Activated naive CD8-positive, alpha-beta T cell treated with anti-CD3 and anti-CD28 coated beads, Interleukin-2, amount 50 U/mL, for 24 hours (primary cell): ENCODE measurements at regions not wholly inside any gene's neighbourhood (a gene's known extent, or its start where the extent isn't known, plus 50 kb on each side); places are given as distances from the start of the nearest gene placed in this dataset.

Experiments used
- ATAC-seq: fragments of 150-1000 bp; cut with Tn5 transposase; one replicate; pipeline ENCODE4 v1.10.0; 2021
- DNase-seq: peaks from one replicate; pipeline ENCODE4 v3.0.0; 2021
- H3K27ac Mint-ChIP-seq: one replicate; pipeline ENCODE4 v1.8.0; 2021; ENCODE audit warnings: mild to moderate bottlenecking, mixed read lengths
- H3K27me3 Mint-ChIP-seq: one replicate; pipeline ENCODE4 v1.8.0; 2021; ENCODE audit warnings: mixed read lengths
- H3K36me3 Mint-ChIP-seq: one replicate; pipeline ENCODE4 v1.8.0; 2021; ENCODE audit warnings: low read depth, mixed read lengths
- H3K4me1 Mint-ChIP-seq: one replicate; pipeline ENCODE4 v1.8.0; 2021; ENCODE audit warnings: mixed read lengths
- H3K4me3 Mint-ChIP-seq: one replicate; pipeline ENCODE4 v1.8.0; 2021; ENCODE audit warnings: mild to moderate bottlenecking, moderate library complexity, mixed read lengths
- H3K9me3 Mint-ChIP-seq: one replicate; pipeline ENCODE4 v1.8.0; 2021; ENCODE audit warnings: mixed read lengths

GRCh38 chr2:7333960-7334493, 416.8 kb downstream of the RNF144A start:
- Mint-ChIP-seq H3K36me3 (no peaks in the 10 kb centered on the region), H3K4me3 (no peak overlapping the region), H3K27me3 (peaks cover 8% of the 10 kb centered on the region)

GRCh38 chr2:7338961-7339360, 421.7 kb downstream of the RNF144A start:
- Mint-ChIP-seq H3K36me3 (no peaks in the 10 kb centered on the region), H3K4me1 (no peaks in the 10 kb centered on the region), H3K27me3 (peaks cover 8% of the 10 kb centered on the region), H3K27ac (no peak overlapping the region), H3K9me3 (peaks cover 4% of the 10 kb centered on the region), H3K4me3 (no peak overlapping the region)
- no peak for DNase-seq
- no peak for ATAC-seq

More at GRCh38 chr2:7333960-7334493, 416.8 kb downstream of the RNF144A start:
- Mint-ChIP-seq H3K4me1 (no peaks in the 10 kb centered on the region), H3K27ac (no peak overlapping the region), H3K9me3 (no peaks in the 10 kb centered on the region)
- DNase-seq (no peak), ATAC-seq (no peak)

GRCh38 chr2:7346336-7346735, 429.1 kb downstream of the RNF144A start:
- H3K4me3 Mint-ChIP-seq = no peak overlapping the region
- H3K9me3 Mint-ChIP-seq = no peaks in the 10 kb centered on the region
- H3K27me3 Mint-ChIP-seq = no peaks in the 10 kb centered on the region
- no peak for DNase-seq
- ATAC-seq = no peak
- no peaks in the 10 kb centered on the region for H3K4me1 Mint-ChIP-seq
- no peaks in the 10 kb centered on the region for H3K36me3 Mint-ChIP-seq
- no peak overlapping the region for H3K27ac Mint-ChIP-seq

- H3K4me1 Mint-ChIP-seq = no peaks in the 10 kb centered on the region
- no peaks in the 10 kb centered on the region for H3K36me3 Mint-ChIP-seq
- H3K27ac Mint-ChIP-seq = no peak overlapping the region
- H3K4me3 Mint-ChIP-seq = no peak overlapping the region
- ATAC-seq (no peak), DNase-seq (no peak)
- H3K9me3 Mint-ChIP-seq = no peaks in the 10 kb centered on the region
- H3K27me3 Mint-ChIP-seq = no peaks in the 10 kb centered on the region
Observed at GRCh38 chr2:7348761-7349160, 431.5 kb downstream of the RNF144A start.

GRCh38 chr2:7352191-7352590, 435.0 kb downstream of the RNF144A start:
- no peak overlapping the region for H3K4me3 Mint-ChIP-seq

GRCh38 chr2:7353571-7353970, 436.4 kb downstream of the RNF144A start:
- no peaks in the 10 kb centered on the region for H3K36me3 Mint-ChIP-seq
- H3K27ac Mint-ChIP-seq = no peak overlapping the region
- ATAC-seq = no peak
- H3K4me1 Mint-ChIP-seq = no peaks in the 10 kb centered on the region
- no peaks in the 10 kb centered on the region for H3K27me3 Mint-ChIP-seq
- DNase-seq = no peak
- H3K4me3 Mint-ChIP-seq = no peak overlapping the region
- no peaks in the 10 kb centered on the region for H3K9me3 Mint-ChIP-seq

More at GRCh38 chr2:7352191-7352590, 435.0 kb downstream of the RNF144A start:
- no peak for DNase-seq
- no peaks in the 10 kb centered on the region for H3K27me3 Mint-ChIP-seq
- no peaks in the 10 kb centered on the region for H3K4me1 Mint-ChIP-seq
- no peak overlapping the region for H3K27ac Mint-ChIP-seq
- no peak for ATAC-seq
- no peaks in the 10 kb centered on the region for H3K36me3 Mint-ChIP-seq
- no peaks in the 10 kb centered on the region for H3K9me3 Mint-ChIP-seq

GRCh38 chr2:7355781-7356180, 438.6 kb downstream of the RNF144A start:
- no peaks in the 10 kb centered on the region for H3K9me3 Mint-ChIP-seq
- DNase-seq (no peak), ATAC-seq (no peak)
- no peaks in the 10 kb centered on the region for H3K4me1 Mint-ChIP-seq
- H3K27ac Mint-ChIP-seq = no peak overlapping the region
- no peak overlapping the region for H3K4me3 Mint-ChIP-seq
- no peaks in the 10 kb centered on the region for H3K36me3 Mint-ChIP-seq
- no peaks in the 10 kb centered on the region for H3K27me3 Mint-ChIP-seq

GRCh38 chr2:7356909-7357584, 439.8 kb downstream of the RNF144A start:
- no peak overlapping the region for H3K4me3 Mint-ChIP-seq
- H3K36me3 Mint-ChIP-seq = no peaks in the 10 kb centered on the region
- ATAC-seq (no peak), DNase-seq (no peak)
- H3K27me3 Mint-ChIP-seq = no peaks in the 10 kb centered on the region
- H3K27ac Mint-ChIP-seq = no peak overlapping the region
- no peaks in the 10 kb centered on the region for H3K9me3 Mint-ChIP-seq
- no peaks in the 10 kb centered on the region for H3K4me1 Mint-ChIP-seq

GRCh38 chr2:7357993-7358392, 440.8 kb downstream of the RNF144A start:
- Mint-ChIP-seq H3K4me3 (no peak overlapping the region), H3K9me3 (no peaks in the 10 kb centered on the region), H3K27me3 (no peaks in the 10 kb centered on the region), H3K4me1 (no peaks in the 10 kb centered on the region), H3K27ac (no peak overlapping the region), H3K36me3 (no peaks in the 10 kb centered on the region)
- DNase-seq (no peak), ATAC-seq (no peak)

GRCh38 chr2:7358865-7359447, 441.7 kb downstream of the RNF144A start:
- Mint-ChIP-seq H3K4me3 (no peak overlapping the region), H3K27ac (no peak overlapping the region), H3K9me3 (no peaks in the 10 kb centered on the region), H3K36me3 (no peaks in the 10 kb centered on the region), H3K27me3 (no peaks in the 10 kb centered on the region), H3K4me1 (no peaks in the 10 kb centered on the region)
- DNase-seq (no peak), ATAC-seq (no peak)

GRCh38 chr2:7363906-7364305, 446.7 kb downstream of the RNF144A start:
- no peaks in the 10 kb centered on the region for H3K4me1 Mint-ChIP-seq
- no peak overlapping the region for H3K4me3 Mint-ChIP-seq
- ATAC-seq (no peak), DNase-seq (no peak)
- H3K9me3 Mint-ChIP-seq = peaks cover 9% of the 10 kb centered on the region
- H3K27ac Mint-ChIP-seq = no peak overlapping the region
- H3K36me3 Mint-ChIP-seq = no peaks in the 10 kb centered on the region
- H3K27me3 Mint-ChIP-seq = no peaks in the 10 kb centered on the region

- DNase-seq (no peak), ATAC-seq (no peak)
- no peak overlapping the region for H3K4me3 Mint-ChIP-seq
Observed at GRCh38 chr2:7368211-7368610, 451.0 kb downstream of the RNF144A start.

GRCh38 chr2:7373156-7373555, 455.9 kb downstream of the RNF144A start:
- Mint-ChIP-seq H3K4me3 (no peak overlapping the region), H3K4me1 (no peaks in the 10 kb centered on the region), H3K27ac (no peak overlapping the region), H3K27me3 (no peaks in the 10 kb centered on the region), H3K36me3 (no peaks in the 10 kb centered on the region), H3K9me3 (peaks cover 14% of the 10 kb centered on the region)
- DNase-seq = no peak
- ATAC-seq = no peak

More at GRCh38 chr2:7368211-7368610, 451.0 kb downstream of the RNF144A start:
- H3K9me3 Mint-ChIP-seq = peaks cover 17% of the 10 kb centered on the region
- H3K27me3 Mint-ChIP-seq = no peaks in the 10 kb centered on the region
- no peaks in the 10 kb centered on the region for H3K36me3 Mint-ChIP-seq
- H3K4me1 Mint-ChIP-seq = no peaks in the 10 kb centered on the region
- no peak overlapping the region for H3K27ac Mint-ChIP-seq

- no peak for ATAC-seq
- Mint-ChIP-seq H3K27ac (no peak overlapping the region), H3K4me1 (no peaks in the 10 kb centered on the region), H3K4me3 (no peak overlapping the region), H3K9me3 (no peaks in the 10 kb centered on the region), H3K36me3 (no peaks in the 10 kb centered on the region), H3K27me3 (peaks cover 3% of the 10 kb centered on the region)
- no peak for DNase-seq
Observed at GRCh38 chr2:7375901-7376300, 458.7 kb downstream of the RNF144A start.

- no peak for ATAC-seq
- Mint-ChIP-seq H3K36me3 (no peaks in the 10 kb centered on the region), H3K27ac (no peak overlapping the region), H3K9me3 (no peaks in the 10 kb centered on the region), H3K4me1 (no peaks in the 10 kb centered on the region), H3K27me3 (peaks cover 6% of the 10 kb centered on the region), H3K4me3 (no peak overlapping the region)
- no peak for DNase-seq
Observed at GRCh38 chr2:7377916-7378569, 460.8 kb downstream of the RNF144A start.
